Uterus (tissue), 2 donors: ENCODE measurements at regions not wholly inside any gene's neighbourhood (a gene's known extent, or its start where the extent isn't known, plus 50 kb on each side); places are given as distances from the start of the nearest gene placed in this dataset.

Experiments
- POLR2A ChIP-seq, 2 donors: fragments of 450-650 bp; IDR thresholded peaks; one replicate each; pipeline ENCODE4 v1.6.1; 2016; ENCODE audit warnings: antibody characterized with exemption in 2 of 2, mild to moderate bottlenecking in 1 of 2, moderate library complexity in 1 of 2
- TF ChIP-seq, protein P1 (sequence below), 4 experiments: fragments of 200-600 bp in 2 of 4; fragments of 450-650 bp in 2 of 4; sonication (generic) in 2 of 4; IDR thresholded peaks; one replicate each; pipeline ENCODE4 v1.5.1; 2016 to 2019; ENCODE audit warnings: antibody characterized with exemption in 4 of 4, mild to moderate bottlenecking in 2 of 4, moderate library complexity in 1 of 4

DNA sequence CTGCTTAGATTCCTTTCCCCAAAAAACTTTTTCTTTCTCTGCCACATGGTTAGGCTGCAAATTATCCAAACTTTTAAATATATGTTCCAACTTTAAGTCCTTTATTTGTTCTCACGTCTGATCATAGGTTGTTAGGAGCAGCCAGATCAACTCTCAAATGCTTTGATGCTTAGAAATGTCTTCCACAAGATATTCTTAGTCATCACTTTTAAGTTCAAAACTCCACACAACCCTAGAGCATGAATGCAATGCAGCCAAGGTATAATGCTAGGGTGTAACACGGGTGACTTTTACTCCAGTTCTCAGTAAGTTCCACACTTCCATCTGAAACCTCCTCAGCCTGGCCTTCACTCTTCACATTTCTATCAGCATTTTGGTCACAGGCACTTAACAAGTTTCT lies 987.5 kb downstream of the DCDC2C start:
- TF ChIP-seq, protein P1, sequence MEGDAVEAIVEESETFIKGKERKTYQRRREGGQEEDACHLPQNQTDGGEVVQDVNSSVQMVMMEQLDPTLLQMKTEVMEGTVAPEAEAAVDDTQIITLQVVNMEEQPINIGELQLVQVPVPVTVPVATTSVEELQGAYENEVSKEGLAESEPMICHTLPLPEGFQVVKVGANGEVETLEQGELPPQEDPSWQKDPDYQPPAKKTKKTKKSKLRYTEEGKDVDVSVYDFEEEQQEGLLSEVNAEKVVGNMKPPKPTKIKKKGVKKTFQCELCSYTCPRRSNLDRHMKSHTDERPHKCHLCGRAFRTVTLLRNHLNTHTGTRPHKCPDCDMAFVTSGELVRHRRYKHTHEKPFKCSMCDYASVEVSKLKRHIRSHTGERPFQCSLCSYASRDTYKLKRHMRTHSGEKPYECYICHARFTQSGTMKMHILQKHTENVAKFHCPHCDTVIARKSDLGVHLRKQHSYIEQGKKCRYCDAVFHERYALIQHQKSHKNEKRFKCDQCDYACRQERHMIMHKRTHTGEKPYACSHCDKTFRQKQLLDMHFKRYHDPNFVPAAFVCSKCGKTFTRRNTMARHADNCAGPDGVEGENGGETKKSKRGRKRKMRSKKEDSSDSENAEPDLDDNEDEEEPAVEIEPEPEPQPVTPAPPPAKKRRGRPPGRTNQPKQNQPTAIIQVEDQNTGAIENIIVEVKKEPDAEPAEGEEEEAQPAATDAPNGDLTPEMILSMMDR (IDR thresholded peaks at IDR 0.05): no peak
- TF ChIP-seq POLR2A (IDR thresholded peaks at IDR 0.05): no peak
